ENCODE measurements at regions not wholly inside any gene's neighbourhood (a gene's known extent, or its start where the extent isn't known, plus 50 kb on each side); places are given as distances from the start of the nearest gene placed in this dataset.

GRCh38 chr11:45366619-45367190 is 80.6 kb upstream of the SYT13 start:
- Mint-ChIP-seq H3K27ac (no peak overlapping the region), H3K9me3 (no peaks in the 10 kb centered on the region), H3K4me3 (no peak overlapping the region), H3K27me3 (ENCODE audit: low read depth) (peaks cover 12% of the 10 kb centered on the region), H3K4me1 (peaks cover 4% of the 10 kb centered on the region), H3K36me3 (no peaks in the 10 kb centered on the region)
- CTCF ChIA-PET, result interaction anchor here (1.9 to 2.5 kb wide), 2 partner anchors 288 to 405 kb away, joined by 8 to 9 read pairs; no protein-coding TSS in a partner anchor
- DNase-seq (ENCODE audit: low spot score), result no peak
- no peak for ATAC-seq
- no peak for TF ChIP-seq ATF1 (CRISPR knock-in tag; IDR thresholded peaks at IDR 0.05)
- TF ChIP-seq MLX (CRISPR knock-in tag; IDR thresholded peaks at IDR 0.05), result no peak
- TF ChIP-seq CTCF (IDR thresholded peaks at IDR 0.05), result no peak
- no peak for TF ChIP-seq NR1H2 (CRISPR knock-in tag; IDR thresholded peaks at IDR 0.05)
- TF ChIP-seq IRF2 (CRISPR knock-in tag; IDR thresholded peaks at IDR 0.05; ENCODE audit: borderline replicate concordance, low read depth), result no peak
- TF ChIP-seq TP53 (CRISPR knock-in tag; IDR thresholded peaks at IDR 0.05), result no peak
- no peak for TF ChIP-seq PRDM15 (CRISPR knock-in tag; IDR thresholded peaks at IDR 0.05)
- TF ChIP-seq ZBTB43 (CRISPR knock-in tag; IDR thresholded peaks at IDR 0.05), result no peak
- TF ChIP-seq USF1 (CRISPR knock-in tag; IDR thresholded peaks at IDR 0.05), result no peak
- TF ChIP-seq ARID4B (CRISPR knock-in tag; IDR thresholded peaks at IDR 0.05; ENCODE audit: borderline replicate concordance), result no peak
- no peak for TF ChIP-seq MXD4 (CRISPR knock-in tag; IDR thresholded peaks at IDR 0.05; ENCODE audit: borderline replicate concordance)
- TF ChIP-seq PRRX2 (CRISPR knock-in tag; IDR thresholded peaks at IDR 0.05), result no peak
- POLR2A ChIA-PET, result no interaction called here
